Spinal cord (tissue), 9 donors: ENCODE measurements at regions not wholly inside any gene's neighbourhood (a gene's known extent, or its start where the extent isn't known, plus 50 kb on each side); places are given as distances from the start of the nearest gene placed in this dataset.
A peak's percentile ranks its signal among the peaks of the same experiment; 100 is the strongest.

Source experiments
- DNase-seq, 6 donors: peaks; one replicate each; pipeline versions ENCODE4 v3.0.0 to v3.0.0-alpha.2; 2013 to 2015; ENCODE audit warnings: low spot score in 6 of 6, low read depth in 4 of 6
- H3K27ac ChIP-seq: one replicate; pipeline ENCODE4 v1.5.1; 2013; ENCODE audit warnings: low read depth, low read length, control low read depth
- H3K27me3 ChIP-seq: one replicate; pipeline ENCODE4 v1.6.1; 2013; ENCODE audit warnings: low read length; ENCODE audit not compliant: control insufficient read depth, insufficient read depth
- H3K36me3 ChIP-seq: one replicate; pipeline ENCODE4 v1.6.1; 2013; ENCODE audit warnings: low read length; ENCODE audit not compliant: control insufficient read depth, insufficient read depth
- H3K4me1 ChIP-seq: one replicate; pipeline ENCODE4 v1.6.1; 2013; ENCODE audit warnings: low read length; ENCODE audit not compliant: control insufficient read depth, insufficient read depth
- H3K4me3 ChIP-seq: one replicate; pipeline ENCODE4 v1.5.1; 2013; ENCODE audit warnings: low read depth, low read length, control low read depth
- H3K9me3 ChIP-seq: one replicate; pipeline ENCODE4 v1.6.1; 2013; ENCODE audit warnings: low read length; ENCODE audit not compliant: control insufficient read depth, insufficient read depth
- WGBS: methylation state at CpG from one replicate; pipeline ENCODE4 v1.1.5; 2013; ENCODE audit warnings: missing lambda C conversion rate; ENCODE audit not compliant: insufficient coverage; 5-methylcytosine and 5-hydroxymethylcytosine counted together
- donor health status: healthy.

GRCh38 chr16:85998171-85998867 lies 99.4 kb downstream of the IRF8 start:
- H3K4me1 ChIP-seq = peaks cover 20% of the 10 kb centered on the region
- no peaks in the 10 kb centered on the region for H3K9me3 ChIP-seq
- no peak overlapping the region for H3K4me3 ChIP-seq
- H3K27ac ChIP-seq = no peak overlapping the region
- peak in 1 of 6 donors; percentile 60 for DNase-seq
- H3K27me3 ChIP-seq = peaks cover 3% of the 10 kb centered on the region
- WGBS = 80% methylated on average over 7 of the region's 9 CpGs
- no peaks in the 10 kb centered on the region for H3K36me3 ChIP-seq

GRCh38 chr16:85998868-85999729 lies 100.1 kb downstream of the IRF8 start:
- Histone ChIP-seq H3K27ac (no peak overlapping the region), H3K36me3 (no peaks in the 10 kb centered on the region), H3K27me3 (peaks cover 3% of the 10 kb centered on the region), H3K4me1 (peaks cover 20% of the 10 kb centered on the region), H3K9me3 (no peaks in the 10 kb centered on the region), H3K4me3 (no peak overlapping the region)
- no peak for DNase-seq
- WGBS = 79% methylated on average over 8 of the region's 8 CpGs

GRCh38 chr16:85999778-86000177 lies 100.8 kb downstream of the IRF8 start:
- WGBS = 86% methylated on average over 2 of the region's 4 CpGs
- Histone ChIP-seq H3K4me1 (peaks cover 20% of the 10 kb centered on the region), H3K9me3 (no peaks in the 10 kb centered on the region), H3K27me3 (peaks cover 3% of the 10 kb centered on the region), H3K36me3 (no peaks in the 10 kb centered on the region), H3K27ac (no peak overlapping the region), H3K4me3 (no peak overlapping the region)
- no peak for DNase-seq

- H3K27me3 ChIP-seq = peaks cover 1% of the 10 kb centered on the region
- no peaks in the 10 kb centered on the region for H3K9me3 ChIP-seq
- H3K27ac ChIP-seq = no peak overlapping the region
- 89% methylated on average over 3 of the region's 6 CpGs for WGBS
- H3K4me3 ChIP-seq = no peak overlapping the region
- no peaks in the 10 kb centered on the region for H3K36me3 ChIP-seq
- H3K4me1 ChIP-seq = peaks cover 9% of the 10 kb centered on the region
- no peak for DNase-seq
Measured at GRCh38 chr16:86002178-86002900, 103.4 kb downstream of the IRF8 start.

- Histone ChIP-seq H3K27ac (no peak overlapping the region), H3K9me3 (no peaks in the 10 kb centered on the region), H3K4me3 (no peak overlapping the region), H3K4me1 (no peaks in the 10 kb centered on the region), H3K36me3 (no peaks in the 10 kb centered on the region), H3K27me3 (peaks cover 2% of the 10 kb centered on the region)
- no peak for DNase-seq
- WGBS = no CpG with 5 or more reads among the region's 3 CpGs
Measured at GRCh38 chr16:86007524-86007923, 108.6 kb downstream of the IRF8 start.

GRCh38 chr16:86010680-86011141 lies 111.7 kb downstream of the IRF8 start:
- peaks cover 2% of the 10 kb centered on the region for H3K27me3 ChIP-seq
- H3K9me3 ChIP-seq = no peaks in the 10 kb centered on the region
- no peak for DNase-seq
- H3K27ac ChIP-seq = no peak overlapping the region
- H3K4me1 ChIP-seq = no peaks in the 10 kb centered on the region
- WGBS = 88% methylated on average over 6 of the region's 6 CpGs
- H3K36me3 ChIP-seq = no peaks in the 10 kb centered on the region
- H3K4me3 ChIP-seq = no peak overlapping the region

- Histone ChIP-seq H3K4me1 (no peaks in the 10 kb centered on the region), H3K36me3 (no peaks in the 10 kb centered on the region), H3K4me3 (no peak overlapping the region), H3K27me3 (peaks cover 4% of the 10 kb centered on the region), H3K27ac (no peak overlapping the region), H3K9me3 (no peaks in the 10 kb centered on the region)
- WGBS = 73% methylated on average over 3 of the region's 5 CpGs
- no peak for DNase-seq
Measured at GRCh38 chr16:86011532-86011931, 112.6 kb downstream of the IRF8 start.

GRCh38 chr16:86012221-86012620 lies 113.3 kb downstream of the IRF8 start:
- H3K27me3 ChIP-seq = peaks cover 7% of the 10 kb centered on the region
- H3K27ac ChIP-seq = no peak overlapping the region
- DNase-seq = no peak
- no peaks in the 10 kb centered on the region for H3K4me1 ChIP-seq
- no peak overlapping the region for H3K4me3 ChIP-seq
- H3K9me3 ChIP-seq = no peaks in the 10 kb centered on the region
- 80% methylated on average over 5 of the region's 5 CpGs for WGBS
- H3K36me3 ChIP-seq = no peaks in the 10 kb centered on the region

GRCh38 chr16:86013867-86014266 lies 114.9 kb downstream of the IRF8 start:
- no CpG with 5 or more reads among the region's 2 CpGs for WGBS
- no peak for DNase-seq
- no peaks in the 10 kb centered on the region for H3K9me3 ChIP-seq
- H3K4me1 ChIP-seq = peaks cover 5% of the 10 kb centered on the region
- peaks cover 7% of the 10 kb centered on the region for H3K27me3 ChIP-seq
- H3K27ac ChIP-seq = no peak overlapping the region
- H3K36me3 ChIP-seq = no peaks in the 10 kb centered on the region
- H3K4me3 ChIP-seq = no peak overlapping the region
